ENCODE measurements at regions not wholly inside any gene's neighbourhood (a gene's known extent, or its start where the extent isn't known, plus 50 kb on each side); places are given as distances from the start of the nearest gene placed in this dataset.

DNA sequence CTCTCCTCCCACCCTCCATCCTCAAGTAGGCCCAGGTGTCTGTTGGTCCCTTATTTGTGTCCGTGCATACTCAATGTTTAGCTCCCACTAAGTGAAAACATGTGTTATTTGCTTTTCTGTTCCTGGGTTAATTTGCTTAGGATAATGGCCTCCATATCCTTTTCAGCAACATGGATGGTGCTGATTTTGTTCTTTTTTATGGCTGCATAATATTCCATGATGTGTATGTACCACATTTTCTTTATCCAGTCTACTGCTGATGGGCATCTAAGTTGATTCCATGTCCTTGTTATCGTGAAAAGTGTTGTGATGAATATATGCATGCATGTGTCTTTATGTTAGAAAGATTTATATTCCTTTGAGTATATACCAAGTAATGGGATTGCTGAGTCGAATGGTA lies 314.9 kb upstream of the IRAK1BP1 start:
- ATAC-seq, result no peak
- 4% methylated on average over 3 of the region's 3 CpGs for whole genome bisulfite sequencing (ENCODE audit: insufficient coverage, low coverage, missing lambda C conversion rate)
- in situ Hi-C loops (cut with MboI) (no loop called here), intact Hi-C loops (cut with micrococcal nuclease) (no loop called here)
- TF ChIP-seq SRSF9 (IDR thresholded peaks at IDR 0.05; ENCODE audit: borderline replicate concordance, low read depth, low read length) (no peak), HEY1 (CRISPR knock-in tag; IDR thresholded peaks at IDR 0.05; ENCODE audit: borderline replicate concordance) (no peak), ZNF121 (CRISPR knock-in tag; conservative IDR thresholded peaks at IDR 0.05) (no peak), GTF2F1 (IDR thresholded peaks at IDR 0.05; ENCODE audit: low read depth, low read length) (no peak), POLR2G (IDR thresholded peaks at IDR 0.05; ENCODE audit: low read depth, low read length) (no peak), ZNF696 (CRISPR knock-in tag; conservative IDR thresholded peaks at IDR 0.05) (no peak), ZNF253 (CRISPR knock-in tag; conservative IDR thresholded peaks at IDR 0.05) (no peak), ZNF354B (CRISPR knock-in tag; IDR thresholded peaks at IDR 0.05) (no peak), STAG1 (CRISPR knock-in tag; IDR thresholded peaks at IDR 0.05; ENCODE audit: borderline replicate concordance) (no peak), ZNF212 (CRISPR knock-in tag; IDR thresholded peaks at IDR 0.05) (no peak), ZNF717 (CRISPR knock-in tag; IDR thresholded peaks at IDR 0.05) (no peak)
- TF ChIP-seq, protein P1, sequence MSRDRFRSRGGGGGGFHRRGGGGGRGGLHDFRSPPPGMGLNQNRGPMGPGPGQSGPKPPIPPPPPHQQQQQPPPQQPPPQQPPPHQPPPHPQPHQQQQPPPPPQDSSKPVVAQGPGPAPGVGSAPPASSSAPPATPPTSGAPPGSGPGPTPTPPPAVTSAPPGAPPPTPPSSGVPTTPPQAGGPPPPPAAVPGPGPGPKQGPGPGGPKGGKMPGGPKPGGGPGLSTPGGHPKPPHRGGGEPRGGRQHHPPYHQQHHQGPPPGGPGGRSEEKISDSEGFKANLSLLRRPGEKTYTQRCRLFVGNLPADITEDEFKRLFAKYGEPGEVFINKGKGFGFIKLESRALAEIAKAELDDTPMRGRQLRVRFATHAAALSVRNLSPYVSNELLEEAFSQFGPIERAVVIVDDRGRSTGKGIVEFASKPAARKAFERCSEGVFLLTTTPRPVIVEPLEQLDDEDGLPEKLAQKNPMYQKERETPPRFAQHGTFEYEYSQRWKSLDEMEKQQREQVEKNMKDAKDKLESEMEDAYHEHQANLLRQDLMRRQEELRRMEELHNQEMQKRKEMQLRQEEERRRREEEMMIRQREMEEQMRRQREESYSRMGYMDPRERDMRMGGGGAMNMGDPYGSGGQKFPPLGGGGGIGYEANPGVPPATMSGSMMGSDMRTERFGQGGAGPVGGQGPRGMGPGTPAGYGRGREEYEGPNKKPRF (IDR thresholded peaks at IDR 0.05; ENCODE audit: low read depth, low read length), result no peak
- TF ChIP-seq, protein P2, sequence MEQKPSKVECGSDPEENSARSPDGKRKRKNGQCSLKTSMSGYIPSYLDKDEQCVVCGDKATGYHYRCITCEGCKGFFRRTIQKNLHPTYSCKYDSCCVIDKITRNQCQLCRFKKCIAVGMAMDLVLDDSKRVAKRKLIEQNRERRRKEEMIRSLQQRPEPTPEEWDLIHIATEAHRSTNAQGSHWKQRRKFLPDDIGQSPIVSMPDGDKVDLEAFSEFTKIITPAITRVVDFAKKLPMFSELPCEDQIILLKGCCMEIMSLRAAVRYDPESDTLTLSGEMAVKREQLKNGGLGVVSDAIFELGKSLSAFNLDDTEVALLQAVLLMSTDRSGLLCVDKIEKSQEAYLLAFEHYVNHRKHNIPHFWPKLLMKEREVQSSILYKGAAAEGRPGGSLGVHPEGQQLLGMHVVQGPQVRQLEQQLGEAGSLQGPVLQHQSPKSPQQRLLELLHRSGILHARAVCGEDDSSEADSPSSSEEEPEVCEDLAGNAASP (IDR thresholded peaks at IDR 0.05), result no peak
- TF ChIP-seq, protein P3, sequence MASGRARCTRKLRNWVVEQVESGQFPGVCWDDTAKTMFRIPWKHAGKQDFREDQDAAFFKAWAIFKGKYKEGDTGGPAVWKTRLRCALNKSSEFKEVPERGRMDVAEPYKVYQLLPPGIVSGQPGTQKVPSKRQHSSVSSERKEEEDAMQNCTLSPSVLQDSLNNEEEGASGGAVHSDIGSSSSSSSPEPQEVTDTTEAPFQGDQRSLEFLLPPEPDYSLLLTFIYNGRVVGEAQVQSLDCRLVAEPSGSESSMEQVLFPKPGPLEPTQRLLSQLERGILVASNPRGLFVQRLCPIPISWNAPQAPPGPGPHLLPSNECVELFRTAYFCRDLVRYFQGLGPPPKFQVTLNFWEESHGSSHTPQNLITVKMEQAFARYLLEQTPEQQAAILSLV (tag; IDR thresholded peaks at IDR 0.05), result no peak
- TF ChIP-seq, protein P4, sequence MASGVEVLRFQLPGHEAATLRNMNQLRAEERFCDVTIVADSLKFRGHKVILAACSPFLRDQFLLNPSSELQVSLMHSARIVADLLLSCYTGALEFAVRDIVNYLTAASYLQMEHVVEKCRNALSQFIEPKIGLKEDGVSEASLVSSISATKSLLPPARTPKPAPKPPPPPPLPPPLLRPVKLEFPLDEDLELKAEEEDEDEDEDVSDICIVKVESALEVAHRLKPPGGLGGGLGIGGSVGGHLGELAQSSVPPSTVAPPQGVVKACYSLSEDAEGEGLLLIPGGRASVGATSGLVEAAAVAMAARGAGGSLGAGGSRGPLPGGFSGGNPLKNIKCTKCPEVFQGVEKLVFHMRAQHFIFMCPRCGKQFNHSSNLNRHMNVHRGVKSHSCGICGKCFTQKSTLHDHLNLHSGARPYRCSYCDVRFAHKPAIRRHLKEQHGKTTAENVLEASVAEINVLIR (CRISPR knock-in tag; IDR thresholded peaks at IDR 0.05), result no peak
- TF ChIP-seq, protein P5, sequence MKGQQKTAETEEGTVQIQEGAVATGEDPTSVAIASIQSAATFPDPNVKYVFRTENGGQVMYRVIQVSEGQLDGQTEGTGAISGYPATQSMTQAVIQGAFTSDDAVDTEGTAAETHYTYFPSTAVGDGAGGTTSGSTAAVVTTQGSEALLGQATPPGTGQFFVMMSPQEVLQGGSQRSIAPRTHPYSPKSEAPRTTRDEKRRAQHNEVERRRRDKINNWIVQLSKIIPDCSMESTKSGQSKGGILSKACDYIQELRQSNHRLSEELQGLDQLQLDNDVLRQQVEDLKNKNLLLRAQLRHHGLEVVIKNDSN (CRISPR knock-in tag; IDR thresholded peaks at IDR 0.05), result no peak
- H3K36me3 ChIP-seq (ENCODE audit: control insufficient read depth, insufficient read depth, low read length), result no peaks in the 10 kb centered on the region
- no TSS peak for BruUV-seq (replicated peaks)
- H2AFZ ChIP-seq (ENCODE audit: low read depth, low read length), result no peak overlapping the region
- ChIA-PET CTCF (ENCODE audit: low intra/inter-chr PET ratio) (no interaction called here), POLR2A (no interaction called here)
- H3K27me3 ChIP-seq (ENCODE audit: control insufficient read depth in 2 of 2, insufficient read depth in 2 of 2, low read length in 2 of 2), result no peaks in the 10 kb centered on the region
- H3K9me1 ChIP-seq (ENCODE audit: control insufficient read depth, insufficient read depth, low read length), result no peaks in the 10 kb centered on the region
- H3K79me2 ChIP-seq (ENCODE audit: control insufficient read depth, insufficient read depth, low read length), result no peaks in the 10 kb centered on the region
- no peaks in the 10 kb centered on the region for H3K4me1 ChIP-seq (replicated peaks in 1 of 2; ENCODE audit: control insufficient read depth in 2 of 2, insufficient read depth in 2 of 2, low read length in 2 of 2)
- H3K9ac ChIP-seq (ENCODE audit: insufficient read depth in 1 of 2, low read depth in 2 of 2, low read length in 2 of 2), result no peak overlapping the region
- no peak overlapping the region for H3K27ac ChIP-seq (ENCODE audit: extremely low read depth, low read depth, low read length)
- no peak for DNase-seq (ENCODE audit: extremely low read depth in 1 of 4, low spot score in 3 of 4)
- no peak overlapping the region for H3K4me2 ChIP-seq (ENCODE audit: insufficient read depth, low read length)
- no peak for FAIRE-seq
- H3K9me3 ChIP-seq (replicated peaks; ENCODE audit: control insufficient read depth, insufficient read depth, low read depth, low read length), result no peaks in the 10 kb centered on the region
- H4K20me1 ChIP-seq (replicated peaks; ENCODE audit: control insufficient read depth, insufficient read depth, low read length), result no peaks in the 10 kb centered on the region
- no peak overlapping the region for H3K4me3 ChIP-seq

Data from K562 (cell line).